ENCODE measurements at regions not wholly inside any gene's neighbourhood (a gene's known extent, or its start where the extent isn't known, plus 50 kb on each side); places are given as distances from the start of the nearest gene placed in this dataset.

- H3K4me3 ChIP-seq (ENCODE audit: low read depth, low read length): no peak overlapping the region
- TF ChIP-seq, protein P1, sequence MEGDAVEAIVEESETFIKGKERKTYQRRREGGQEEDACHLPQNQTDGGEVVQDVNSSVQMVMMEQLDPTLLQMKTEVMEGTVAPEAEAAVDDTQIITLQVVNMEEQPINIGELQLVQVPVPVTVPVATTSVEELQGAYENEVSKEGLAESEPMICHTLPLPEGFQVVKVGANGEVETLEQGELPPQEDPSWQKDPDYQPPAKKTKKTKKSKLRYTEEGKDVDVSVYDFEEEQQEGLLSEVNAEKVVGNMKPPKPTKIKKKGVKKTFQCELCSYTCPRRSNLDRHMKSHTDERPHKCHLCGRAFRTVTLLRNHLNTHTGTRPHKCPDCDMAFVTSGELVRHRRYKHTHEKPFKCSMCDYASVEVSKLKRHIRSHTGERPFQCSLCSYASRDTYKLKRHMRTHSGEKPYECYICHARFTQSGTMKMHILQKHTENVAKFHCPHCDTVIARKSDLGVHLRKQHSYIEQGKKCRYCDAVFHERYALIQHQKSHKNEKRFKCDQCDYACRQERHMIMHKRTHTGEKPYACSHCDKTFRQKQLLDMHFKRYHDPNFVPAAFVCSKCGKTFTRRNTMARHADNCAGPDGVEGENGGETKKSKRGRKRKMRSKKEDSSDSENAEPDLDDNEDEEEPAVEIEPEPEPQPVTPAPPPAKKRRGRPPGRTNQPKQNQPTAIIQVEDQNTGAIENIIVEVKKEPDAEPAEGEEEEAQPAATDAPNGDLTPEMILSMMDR (IDR thresholded peaks at IDR 0.05; ENCODE audit: insufficient read depth, low read depth, low read length): no peak
- DNase-seq (ENCODE audit: low read depth): no peak
Observed at GRCh38 chr6:113128661-113129060, 728.5 kb upstream of the MARCKS start.

DNA sequence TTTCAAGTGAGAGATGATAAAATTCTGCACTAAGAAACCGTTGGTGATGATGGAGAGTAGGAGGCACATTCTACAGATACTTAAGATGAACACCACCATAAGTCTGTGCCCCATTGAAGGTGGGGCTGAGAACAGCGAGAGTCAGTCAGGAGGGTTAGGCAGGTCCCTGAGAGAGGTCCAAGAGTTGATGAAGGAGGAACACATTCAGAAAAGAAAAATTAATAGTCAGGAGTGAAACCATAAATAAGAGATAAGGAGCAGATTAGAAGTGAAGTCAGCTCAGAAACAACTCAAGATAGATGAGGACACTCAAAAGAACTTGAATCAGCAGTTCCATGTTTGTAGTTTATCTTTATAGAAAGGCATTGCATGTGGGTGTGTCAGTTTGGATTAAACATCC is 727.2 kb upstream of the MARCKS start:
- no peak for DNase-seq (ENCODE audit: low read depth)
- TF ChIP-seq, protein P1 (IDR thresholded peaks at IDR 0.05; ENCODE audit: insufficient read depth, low read depth, low read length): no peak
- no peak overlapping the region for H3K4me3 ChIP-seq (ENCODE audit: low read depth, low read length)

DNA sequence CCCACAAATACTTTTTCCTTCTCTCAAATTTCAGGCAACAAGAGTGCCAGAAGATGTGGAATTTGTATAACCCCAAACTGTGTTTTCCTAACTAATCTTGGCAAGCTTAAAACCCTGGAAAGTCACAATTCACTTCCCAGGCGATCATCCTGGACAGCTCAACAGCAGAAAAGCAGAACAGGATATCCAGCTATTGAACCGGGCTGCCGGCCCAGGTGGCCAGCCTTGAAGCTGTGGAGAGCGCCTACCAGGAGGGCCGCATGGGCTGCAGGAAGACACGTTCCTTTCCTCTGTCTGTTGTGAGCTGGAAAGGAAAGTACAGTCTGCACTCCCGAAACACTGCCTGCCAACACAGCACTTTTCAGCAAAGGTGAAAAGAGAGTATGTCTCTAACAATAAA is 719.7 kb upstream of the MARCKS start:
- H3K4me3 ChIP-seq (ENCODE audit: low read depth, low read length): no peak overlapping the region
- peak; percentile 24 for DNase-seq (ENCODE audit: low read depth)
- TF ChIP-seq, protein P1 (IDR thresholded peaks at IDR 0.05; ENCODE audit: insufficient read depth, low read depth, low read length): no peak

DNA sequence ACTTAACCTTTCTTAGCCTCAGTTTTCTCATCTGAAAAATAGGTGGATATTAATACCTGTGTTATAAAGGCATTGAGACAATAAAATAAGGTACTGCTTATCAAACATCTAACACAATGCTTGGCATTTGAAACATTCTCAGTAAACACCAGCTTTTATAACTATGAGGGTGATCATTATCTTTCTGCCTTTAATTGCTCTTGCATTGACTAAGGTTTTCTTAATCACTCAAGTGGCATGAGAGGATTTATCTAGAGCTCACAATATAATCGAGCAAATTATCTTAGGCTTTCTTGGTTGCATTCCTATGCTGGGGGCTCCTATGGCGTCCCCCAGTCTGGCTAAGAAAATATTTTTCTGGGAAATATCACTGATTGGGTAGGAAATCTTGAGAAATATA is 716.4 kb upstream of the MARCKS start:
- TF ChIP-seq, protein P1 (IDR thresholded peaks at IDR 0.05; ENCODE audit: insufficient read depth, low read depth, low read length): no peak
- no peak for DNase-seq (ENCODE audit: low read depth)
- no peak overlapping the region for H3K4me3 ChIP-seq (ENCODE audit: low read depth, low read length)

DNA sequence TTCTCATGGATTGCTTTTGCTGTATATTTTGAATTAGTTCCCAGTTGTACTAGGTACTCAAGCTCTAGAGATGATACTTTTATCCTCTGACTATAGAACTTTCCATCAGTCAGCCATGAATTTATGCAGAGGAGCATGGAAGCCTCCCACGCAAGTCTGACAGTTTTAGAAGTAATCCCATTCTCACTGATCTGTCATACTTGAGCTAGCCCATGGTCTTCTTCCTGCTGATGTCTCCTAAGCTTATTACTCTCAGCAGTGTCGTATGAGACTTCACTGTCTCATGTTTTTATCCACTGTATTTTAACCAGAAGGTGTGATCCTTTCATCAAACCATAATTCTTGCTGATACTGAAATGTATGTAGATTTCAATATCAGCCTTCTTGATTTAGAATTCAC is 715.2 kb upstream of the MARCKS start:
- TF ChIP-seq, protein P1 (IDR thresholded peaks at IDR 0.05; ENCODE audit: insufficient read depth, low read depth, low read length): no peak
- DNase-seq (ENCODE audit: low read depth): no peak

DNA sequence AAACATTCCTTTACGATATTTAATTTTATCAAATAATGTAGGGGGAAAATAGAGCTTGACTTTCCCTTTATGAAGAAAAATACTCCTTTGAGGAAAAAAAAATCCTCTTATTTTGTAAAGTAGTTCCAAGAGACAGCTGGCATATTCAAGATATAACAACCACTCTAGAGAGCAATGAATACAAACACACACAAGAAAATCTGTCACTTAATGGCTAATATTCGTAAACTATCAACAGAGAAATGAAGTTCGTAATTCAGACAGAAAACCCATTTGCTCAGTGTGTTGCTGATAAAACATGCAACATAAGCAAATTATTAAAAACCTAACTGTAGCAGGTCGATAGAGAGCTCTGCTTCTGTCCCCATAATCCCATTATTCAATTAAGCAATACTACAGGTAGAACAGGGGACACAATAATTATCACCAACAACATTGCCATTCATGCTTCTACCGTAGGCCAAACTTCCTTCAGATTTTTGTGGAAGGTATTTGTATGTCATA is 714.4 kb upstream of the MARCKS start:
- TF ChIP-seq, protein P1 (IDR thresholded peaks at IDR 0.05; ENCODE audit: insufficient read depth, low read depth, low read length): no peak
- H3K4me3 ChIP-seq (ENCODE audit: low read depth, low read length): no peak overlapping the region
- no peak for DNase-seq (ENCODE audit: low read depth)

More for the DNA sequence above, 715.2 kb upstream of the MARCKS start:
- H3K4me3 ChIP-seq (ENCODE audit: low read depth, low read length): no peak overlapping the region

- TF ChIP-seq, protein P1 (IDR thresholded peaks at IDR 0.05; ENCODE audit: insufficient read depth, low read depth, low read length): no peak
- DNase-seq (ENCODE audit: low read depth): no peak
- no peak overlapping the region for H3K4me3 ChIP-seq (ENCODE audit: low read depth, low read length)
Observed at GRCh38 chr6:113143206-113143605, 713.9 kb upstream of the MARCKS start.

Measured in fibroblast of villous mesenchyme (primary cell).